MM.1S (cell line): ENCODE measurements at regions not wholly inside any gene's neighbourhood (a gene's known extent, or its start where the extent isn't known, plus 50 kb on each side); places are given as distances from the start of the nearest gene placed in this dataset.

Source experiments
- DNase-seq: peaks from one replicate; pipeline ENCODE4 v3.0.0-alpha.2; 2015
- H2AFZ ChIP-seq: fragments of 300-600 bp; sonication (generic); 2 replicates; pipeline ENCODE4 v1.6.0; 2016; ENCODE audit warnings: antibody characterized with exemption, low read length
- H3F3A ChIP-seq: fragments of 300-600 bp; sonication (generic); 2 replicates; pipeline ENCODE4 v1.6.1; 2016; ENCODE audit warnings: mild to moderate bottlenecking, antibody characterized with exemption, low read length, moderate library complexity, mixed read lengths; ENCODE audit not compliant: insufficient read depth
- H3K27ac ChIP-seq: fragments of 300-600 bp; sonication (generic); 2 replicates; pipeline ENCODE4 v1.5.1; 2016; ENCODE audit warnings: mild to moderate bottlenecking, low read length
- H3K27me3 ChIP-seq: fragments of 300-600 bp; sonication (generic); replicated peaks from 2 replicates; pipeline ENCODE4 v1.6.0; 2016; ENCODE audit warnings: low read length; ENCODE audit not compliant: insufficient read depth
- H3K36me3 ChIP-seq: fragments of 300-600 bp; sonication (generic); replicated peaks from 2 replicates; pipeline ENCODE4 v1.6.1; 2016; ENCODE audit warnings: mild to moderate bottlenecking, low read length, mixed read lengths; ENCODE audit not compliant: insufficient read depth
- H3K4me1 ChIP-seq: fragments of 300-600 bp; sonication (generic); 2 replicates; pipeline ENCODE4 v1.6.1; 2016; ENCODE audit warnings: low read length, mixed read lengths
- H3K4me2 ChIP-seq: fragments of 300-600 bp; sonication (generic); 2 replicates; pipeline ENCODE4 v1.6.0; 2016; ENCODE audit warnings: low read depth, low read length
- H3K4me3 ChIP-seq: fragments of 300-600 bp; sonication (generic); 2 replicates; pipeline ENCODE4 v1.5.1; 2016; ENCODE audit warnings: low read length, mixed read lengths
- H3K79me2 ChIP-seq: fragments of 300-600 bp; sonication (generic); 2 replicates; pipeline ENCODE4 v1.6.1; 2016; ENCODE audit warnings: mixed run types, low read length, mixed read lengths
- H3K9ac ChIP-seq: fragments of 300-600 bp; sonication (generic); 2 replicates; pipeline ENCODE4 v1.6.1; 2016; ENCODE audit warnings: low read length, mixed read lengths
- H3K9me2 ChIP-seq: fragments of 300-600 bp; sonication (generic); replicated peaks from 2 replicates; pipeline ENCODE4 v1.6.1; 2016; ENCODE audit warnings: mild to moderate bottlenecking, low read length, mixed read lengths; ENCODE audit not compliant: insufficient read depth
- H3K9me3 ChIP-seq: fragments of 300-600 bp; sonication (generic); replicated peaks from 2 replicates; pipeline ENCODE4 v1.6.1; 2016; ENCODE audit warnings: mild to moderate bottlenecking, low read length, mixed read lengths; ENCODE audit not compliant: insufficient read depth
- H4K20me1 ChIP-seq: fragments of 300-600 bp; sonication (generic); 2 replicates; pipeline ENCODE4 v1.6.1; 2016; ENCODE audit warnings: mild to moderate bottlenecking, low read length, moderate library complexity, mixed read lengths; ENCODE audit not compliant: insufficient read depth
- EZH2 ChIP-seq: fragments of 300-600 bp; sonication (generic); optimal IDR thresholded peaks from 2 replicates; pipeline ENCODE3; 2017; ENCODE audit warnings: low read depth, mild to moderate bottlenecking, antibody characterized with exemption, low read length, mixed read lengths
- EZH2phosphoT487 ChIP-seq: fragments of 300-600 bp; sonication (generic); IDR thresholded peaks from 2 replicates; pipeline ENCODE4 v1.6.1; 2018; ENCODE audit warnings: antibody characterized with exemption, low read length
- TF ChIP-seq, protein P1 (sequence below): fragments of 300-600 bp; sonication (generic); IDR thresholded peaks from 2 replicates; pipeline ENCODE4 v1.5.1; 2016; ENCODE audit warnings: antibody characterized with exemption, low read length, mixed read lengths

DNA sequence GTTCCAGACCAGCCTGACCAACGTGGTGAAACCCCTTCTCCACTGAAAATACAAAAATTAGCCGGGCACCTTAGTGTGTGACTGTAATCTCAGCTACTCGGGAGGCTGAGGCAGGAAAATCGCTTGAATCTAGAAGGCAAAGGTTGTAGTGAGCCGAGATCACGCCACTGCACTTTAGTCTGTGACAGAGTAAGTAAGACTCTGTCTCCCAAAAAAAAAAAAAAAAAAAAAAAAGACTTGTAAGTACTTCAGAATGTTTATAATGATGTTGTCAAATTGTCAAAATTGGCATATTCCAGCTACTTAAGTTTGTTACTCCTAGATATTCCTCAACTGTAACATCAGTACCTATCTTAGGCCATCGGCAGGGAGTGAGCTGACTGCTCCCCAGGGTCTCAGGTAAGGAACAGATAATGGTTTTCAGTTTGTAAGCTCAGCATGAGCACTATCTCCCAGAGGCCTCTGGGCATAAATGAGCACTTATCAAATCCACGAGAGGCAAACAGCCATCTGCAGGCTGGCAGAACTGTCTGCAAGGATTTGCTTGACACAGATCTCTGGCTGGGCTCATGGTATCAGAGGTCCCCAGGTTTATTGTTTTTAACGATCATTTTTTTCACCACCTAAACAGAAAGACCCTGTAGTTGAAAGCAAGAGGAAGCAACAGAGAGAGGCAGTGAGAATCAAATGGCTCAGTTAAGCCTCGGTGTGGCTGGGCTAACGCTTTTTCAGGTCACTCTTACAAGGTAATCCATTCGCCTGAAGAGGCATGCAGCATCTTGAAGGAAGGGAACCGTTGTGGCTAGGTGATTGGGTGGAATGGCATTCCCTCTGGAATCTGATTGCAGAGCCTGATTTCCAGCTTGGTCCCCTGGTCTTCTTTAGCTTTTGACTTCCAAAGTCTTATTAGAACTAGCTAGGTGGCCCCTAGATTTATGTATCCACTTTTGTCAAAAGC is 115.9 kb downstream of the LY86 start:
- TF ChIP-seq EZH2 (no peak), EZH2phosphoT487 (no peak)
- TF ChIP-seq, protein P1, sequence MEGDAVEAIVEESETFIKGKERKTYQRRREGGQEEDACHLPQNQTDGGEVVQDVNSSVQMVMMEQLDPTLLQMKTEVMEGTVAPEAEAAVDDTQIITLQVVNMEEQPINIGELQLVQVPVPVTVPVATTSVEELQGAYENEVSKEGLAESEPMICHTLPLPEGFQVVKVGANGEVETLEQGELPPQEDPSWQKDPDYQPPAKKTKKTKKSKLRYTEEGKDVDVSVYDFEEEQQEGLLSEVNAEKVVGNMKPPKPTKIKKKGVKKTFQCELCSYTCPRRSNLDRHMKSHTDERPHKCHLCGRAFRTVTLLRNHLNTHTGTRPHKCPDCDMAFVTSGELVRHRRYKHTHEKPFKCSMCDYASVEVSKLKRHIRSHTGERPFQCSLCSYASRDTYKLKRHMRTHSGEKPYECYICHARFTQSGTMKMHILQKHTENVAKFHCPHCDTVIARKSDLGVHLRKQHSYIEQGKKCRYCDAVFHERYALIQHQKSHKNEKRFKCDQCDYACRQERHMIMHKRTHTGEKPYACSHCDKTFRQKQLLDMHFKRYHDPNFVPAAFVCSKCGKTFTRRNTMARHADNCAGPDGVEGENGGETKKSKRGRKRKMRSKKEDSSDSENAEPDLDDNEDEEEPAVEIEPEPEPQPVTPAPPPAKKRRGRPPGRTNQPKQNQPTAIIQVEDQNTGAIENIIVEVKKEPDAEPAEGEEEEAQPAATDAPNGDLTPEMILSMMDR: no peak
- no peaks in the 10 kb centered on the region for H3K36me3 ChIP-seq
- no peaks in the 10 kb centered on the region for H3K9me2 ChIP-seq
- H4K20me1 ChIP-seq: no peaks in the 10 kb centered on the region
- no peaks in the 10 kb centered on the region for H3K9me3 ChIP-seq
- H3K27ac ChIP-seq: no peak overlapping the region
- DNase-seq: no peak
- no peak overlapping the region for H2AFZ ChIP-seq
- H3K79me2 ChIP-seq: no peaks in the 10 kb centered on the region
- no peak overlapping the region for H3K4me3 ChIP-seq
- H3F3A ChIP-seq: no peaks in the 10 kb centered on the region
- H3K4me1 ChIP-seq: no peaks in the 10 kb centered on the region
- no peak overlapping the region for H3K9ac ChIP-seq
- no peak overlapping the region for H3K4me2 ChIP-seq
- no peaks in the 10 kb centered on the region for H3K27me3 ChIP-seq

DNA sequence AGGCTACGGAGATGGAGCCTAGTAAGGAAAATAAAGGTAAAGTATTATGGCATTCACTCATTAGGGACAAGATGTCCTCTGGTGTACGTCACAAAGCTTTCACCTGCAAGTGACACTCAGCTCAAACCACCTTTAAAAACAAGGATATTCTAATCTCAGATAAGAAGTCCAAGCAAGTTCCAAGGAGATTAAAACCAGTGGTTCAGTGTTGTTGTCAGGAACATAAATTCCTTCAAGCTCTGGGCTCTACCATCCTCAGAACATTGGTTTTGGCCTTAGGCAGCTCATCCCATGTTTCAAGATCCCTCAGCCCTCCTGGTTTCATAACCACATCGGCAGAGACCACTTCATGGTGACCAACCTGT is 116.5 kb downstream of the LY86 start:
- Histone ChIP-seq H4K20me1 (no peaks in the 10 kb centered on the region), H2AFZ (no peak overlapping the region), H3K4me1 (no peaks in the 10 kb centered on the region), H3K36me3 (no peaks in the 10 kb centered on the region), H3K27me3 (no peaks in the 10 kb centered on the region), H3K9me2 (no peaks in the 10 kb centered on the region), H3F3A (no peaks in the 10 kb centered on the region), H3K4me3 (no peak overlapping the region), H3K79me2 (no peaks in the 10 kb centered on the region), H3K4me2 (no peak overlapping the region), H3K9ac (no peak overlapping the region), H3K9me3 (no peaks in the 10 kb centered on the region), H3K27ac (no peak overlapping the region)
- DNase-seq: no peak
- TF ChIP-seq EZH2phosphoT487 (no peak), EZH2 (no peak)
- TF ChIP-seq, protein P1: no peak

DNA sequence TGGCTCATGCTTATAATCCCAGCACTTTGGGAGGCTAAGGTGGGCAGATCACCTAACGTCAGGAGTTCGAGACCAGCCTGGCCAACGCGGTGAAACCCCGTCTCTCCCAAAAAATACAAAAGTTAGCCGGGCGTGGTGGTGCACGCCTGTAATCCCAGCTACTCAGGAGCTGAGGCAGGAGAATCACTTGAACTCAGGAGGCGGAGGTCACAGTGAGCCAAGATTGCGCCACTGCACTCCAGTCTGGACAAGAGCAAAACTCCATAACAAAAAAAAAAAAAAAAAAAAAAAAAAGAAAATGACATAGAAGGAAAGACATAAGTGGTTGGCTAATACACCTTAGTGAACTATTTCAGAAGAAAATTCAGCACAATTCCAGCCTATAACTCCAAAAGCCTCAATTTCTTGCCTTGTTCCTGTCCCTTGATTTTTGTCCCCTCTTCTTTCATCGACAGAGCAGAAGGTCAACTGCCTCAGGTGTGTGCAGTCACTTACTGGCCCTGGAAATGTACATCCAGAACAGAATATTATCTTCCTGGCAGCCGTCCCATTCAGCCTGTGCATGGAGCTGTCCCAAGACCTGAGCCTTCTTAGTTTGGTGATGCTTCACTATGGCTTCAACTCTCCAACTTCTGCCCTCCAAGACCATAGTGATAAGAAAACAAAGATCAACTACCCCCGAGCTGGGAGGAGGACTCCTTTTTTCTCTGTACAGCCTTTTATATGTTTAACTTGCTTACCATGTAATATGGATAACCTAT is 117.6 kb downstream of the LY86 start:
- H3F3A ChIP-seq: no peaks in the 10 kb centered on the region
- TF ChIP-seq EZH2phosphoT487: no peak
- TF ChIP-seq, protein P1: no peak
- TF ChIP-seq EZH2: no peak
- no peak overlapping the region for H3K27ac ChIP-seq
- H3K4me1 ChIP-seq: no peaks in the 10 kb centered on the region
- no peaks in the 10 kb centered on the region for H4K20me1 ChIP-seq
- H3K4me2 ChIP-seq: no peak overlapping the region
- H3K9me3 ChIP-seq: no peaks in the 10 kb centered on the region
- H2AFZ ChIP-seq: no peak overlapping the region
- H3K27me3 ChIP-seq: no peaks in the 10 kb centered on the region
- no peak for DNase-seq
- no peaks in the 10 kb centered on the region for H3K79me2 ChIP-seq
- H3K9me2 ChIP-seq: no peaks in the 10 kb centered on the region
- no peak overlapping the region for H3K4me3 ChIP-seq
- H3K9ac ChIP-seq: no peak overlapping the region
- H3K36me3 ChIP-seq: no peaks in the 10 kb centered on the region
